Hepatocyte (in vitro differentiated cells): ENCODE measurements at regions not wholly inside any gene's neighbourhood (a gene's known extent, or its start where the extent isn't known, plus 50 kb on each side); places are given as distances from the start of the nearest gene placed in this dataset. TPM values are rescaled to one million over a fixed set of nuclear protein-coding genes. Genes with fewer than 3 reads are reported as not detected.

Experiments used
- DNase-seq: peaks from one replicate; pipeline ENCODE4 v3.0.0-alpha.2; 2016; ENCODE audit warnings: low spot score
- H2AFZ ChIP-seq: fragments of 200-600 bp; sonication (generic); 2 replicates; pipeline ENCODE4 v1.6.0; 2016; ENCODE audit warnings: antibody characterized with exemption, mild to moderate bottlenecking
- H3K27ac ChIP-seq: fragments of 200-600 bp; sonication (generic); 2 replicates; pipeline ENCODE4 v1.5.1; 2016; ENCODE audit warnings: mild to moderate bottlenecking
- H3K27me3 ChIP-seq: fragments of 200-600 bp; sonication (generic); 2 replicates; pipeline ENCODE4 v1.6.1; 2016
- H3K36me3 ChIP-seq: fragments of 200-600 bp; sonication (generic); replicated peaks from 2 replicates; pipeline ENCODE4 v1.5.1; 2016; ENCODE audit warnings: low read depth; ENCODE audit not compliant: insufficient read depth
- H3K4me1 ChIP-seq: fragments of 200-600 bp; sonication (generic); 2 replicates; pipeline ENCODE4 v1.5.1; 2016; ENCODE audit warnings: mild to moderate bottlenecking, moderate library complexity; ENCODE audit not compliant: insufficient read depth
- H3K4me2 ChIP-seq: fragments of 200-600 bp; sonication (generic); 2 replicates; pipeline ENCODE4 v1.6.0; 2016
- H3K4me3 ChIP-seq: fragments of 200-600 bp; sonication (generic); 2 replicates; pipeline ENCODE4 v1.5.1; 2016; ENCODE audit warnings: mild to moderate bottlenecking
- H3K79me2 ChIP-seq: fragments of 200-600 bp; sonication (generic); 2 replicates; pipeline ENCODE4 v1.6.0; 2017; ENCODE audit warnings: mild to moderate bottlenecking
- H3K9me2 ChIP-seq: fragments of 200-600 bp; sonication (generic); replicated peaks from 2 replicates; pipeline ENCODE4 v1.6.0; 2017; ENCODE audit warnings: mild to moderate bottlenecking; ENCODE audit not compliant: insufficient read depth
- H3K9me3 ChIP-seq: fragments of 200-600 bp; sonication (generic); 2 replicates; pipeline ENCODE4 v1.5.1; 2016; ENCODE audit warnings: low read depth, mild to moderate bottlenecking
- H4K20me1 ChIP-seq: fragments of 200-600 bp; sonication (generic); 2 replicates; pipeline ENCODE4 v1.6.0; 2016; ENCODE audit warnings: mild to moderate bottlenecking; ENCODE audit not compliant: insufficient read depth, poor library complexity, severe bottlenecking
- CTCF ChIP-seq: fragments of 200-600 bp; sonication (generic); IDR thresholded peaks from 2 replicates; pipeline ENCODE4 v1.5.1; 2016; ENCODE audit warnings: antibody characterized with exemption, mild to moderate bottlenecking; ENCODE audit not compliant: poor library complexity
- EZH2 ChIP-seq: fragments of 200-600 bp; sonication (generic); IDR thresholded peaks from 2 replicates; pipeline ENCODE4 v1.6.1; 2016; ENCODE audit warnings: antibody characterized with exemption, mild to moderate bottlenecking, borderline replicate concordance
- EZH2phosphoT487 ChIP-seq: fragments of 200-600 bp; sonication (generic); IDR thresholded peaks from one replicate; pipeline ENCODE4 v1.6.1; 2018; ENCODE audit warnings: antibody characterized with exemption, mild to moderate bottlenecking, low read depth, moderate library complexity; ENCODE audit not compliant: unreplicated experiment, severe bottlenecking
- WGBS: methylation state at CpG from one replicate; pipeline ENCODE4 v1.1.6; 2016; ENCODE audit warnings: low lambda C conversion rate; ENCODE audit errors: missing lambda C conversion rate; 5-methylcytosine and 5-hydroxymethylcytosine counted together
- small RNA-seq: library from RNA; depleted of rRNA; stranded (forward); fragments of <200 nt; gene quantifications from one replicate; pipeline ENCODE3, GENCODE V24; 2014

- no peak overlapping the region for H3K4me2 ChIP-seq
- H3K36me3 ChIP-seq, result no peaks in the 10 kb centered on the region
- no peak overlapping the region for H3K4me3 ChIP-seq
- no peak for TF ChIP-seq EZH2phosphoT487
- no peak for TF ChIP-seq EZH2
- no peak for TF ChIP-seq CTCF
- no peak overlapping the region for H2AFZ ChIP-seq
- H3K9me2 ChIP-seq, result no peaks in the 10 kb centered on the region
- no peak overlapping the region for H3K27ac ChIP-seq
- no peaks in the 10 kb centered on the region for H3K27me3 ChIP-seq
- 56% methylated on average over 5 of the region's 5 CpGs for WGBS
- DNase-seq, result no peak
- H3K9me3 ChIP-seq, result no peaks in the 10 kb centered on the region
- H4K20me1 ChIP-seq, result no peaks in the 10 kb centered on the region
- H3K79me2 ChIP-seq, result no peaks in the 10 kb centered on the region
- H3K4me1 ChIP-seq, result no peaks in the 10 kb centered on the region
These were observed 57.6 kb upstream of the KLHL29 start for GRCh38 chr2:23327416-23327815.

- no peak overlapping the region for H3K27ac ChIP-seq
- no peaks in the 10 kb centered on the region for H4K20me1 ChIP-seq
- H3K36me3 ChIP-seq, result no peaks in the 10 kb centered on the region
- no peaks in the 10 kb centered on the region for H3K79me2 ChIP-seq
- H3K9me2 ChIP-seq, result no peaks in the 10 kb centered on the region
- H3K4me1 ChIP-seq, result no peaks in the 10 kb centered on the region
- H3K4me2 ChIP-seq, result no peak overlapping the region
- H3K27me3 ChIP-seq, result no peaks in the 10 kb centered on the region
- H2AFZ ChIP-seq, result no peak overlapping the region
- WGBS, result 41% methylated on average over 3 of the region's 3 CpGs
- TF ChIP-seq EZH2 (no peak), EZH2phosphoT487 (no peak), CTCF (no peak)
- no peak for DNase-seq
- H3K9me3 ChIP-seq, result no peaks in the 10 kb centered on the region
- H3K4me3 ChIP-seq, result no peak overlapping the region
These were observed 57.1 kb upstream of the KLHL29 start for GRCh38 chr2:23327887-23328286.

- H2AFZ ChIP-seq, result no peak overlapping the region
- TF ChIP-seq CTCF, result peak; percentile 16
- no peak for TF ChIP-seq EZH2phosphoT487
- TF ChIP-seq EZH2, result no peak
- H3K9me2 ChIP-seq, result no peaks in the 10 kb centered on the region
- no peaks in the 10 kb centered on the region for H3K79me2 ChIP-seq
- H4K20me1 ChIP-seq, result no peaks in the 10 kb centered on the region
- H3K27me3 ChIP-seq, result peaks cover 3% of the 10 kb centered on the region
- H3K4me3 ChIP-seq, result no peak overlapping the region
- H3K36me3 ChIP-seq, result no peaks in the 10 kb centered on the region
- H3K4me1 ChIP-seq, result no peaks in the 10 kb centered on the region
- peak; percentile 23 for DNase-seq
- WGBS, result 44% methylated on average over 5 of the region's 5 CpGs
- H3K4me2 ChIP-seq, result no peak overlapping the region
- H3K9me3 ChIP-seq, result no peaks in the 10 kb centered on the region
- no peak overlapping the region for H3K27ac ChIP-seq
These were observed 54.8 kb upstream of the KLHL29 start for GRCh38 chr2:23330214-23330613.

Small RNA genes in the stretch of these regions (small RNA-seq; reads per million reads assigned to genes)
- gene AC099799.1 (not detected), gene RN7SL117P (not detected), gene RNA5SP87 (0.71 reads per million, percentile 57 among the genes with 10 or more reads in this experiment)
